GM18520 (cell line): ENCODE measurements at regions not wholly inside any gene's neighbourhood (a gene's known extent, or its start where the extent isn't known, plus 50 kb on each side); places are given as distances from the start of the nearest gene placed in this dataset.
A peak's percentile ranks its signal among the peaks of the same experiment; 100 is the strongest.

Experiments used
- ATAC-seq: cut with Tn5 transposase; IDR thresholded peaks from one replicate; pipeline ENCODE4 v1.9.1; 2021; ENCODE audit not compliant: unreplicated experiment

DNA sequence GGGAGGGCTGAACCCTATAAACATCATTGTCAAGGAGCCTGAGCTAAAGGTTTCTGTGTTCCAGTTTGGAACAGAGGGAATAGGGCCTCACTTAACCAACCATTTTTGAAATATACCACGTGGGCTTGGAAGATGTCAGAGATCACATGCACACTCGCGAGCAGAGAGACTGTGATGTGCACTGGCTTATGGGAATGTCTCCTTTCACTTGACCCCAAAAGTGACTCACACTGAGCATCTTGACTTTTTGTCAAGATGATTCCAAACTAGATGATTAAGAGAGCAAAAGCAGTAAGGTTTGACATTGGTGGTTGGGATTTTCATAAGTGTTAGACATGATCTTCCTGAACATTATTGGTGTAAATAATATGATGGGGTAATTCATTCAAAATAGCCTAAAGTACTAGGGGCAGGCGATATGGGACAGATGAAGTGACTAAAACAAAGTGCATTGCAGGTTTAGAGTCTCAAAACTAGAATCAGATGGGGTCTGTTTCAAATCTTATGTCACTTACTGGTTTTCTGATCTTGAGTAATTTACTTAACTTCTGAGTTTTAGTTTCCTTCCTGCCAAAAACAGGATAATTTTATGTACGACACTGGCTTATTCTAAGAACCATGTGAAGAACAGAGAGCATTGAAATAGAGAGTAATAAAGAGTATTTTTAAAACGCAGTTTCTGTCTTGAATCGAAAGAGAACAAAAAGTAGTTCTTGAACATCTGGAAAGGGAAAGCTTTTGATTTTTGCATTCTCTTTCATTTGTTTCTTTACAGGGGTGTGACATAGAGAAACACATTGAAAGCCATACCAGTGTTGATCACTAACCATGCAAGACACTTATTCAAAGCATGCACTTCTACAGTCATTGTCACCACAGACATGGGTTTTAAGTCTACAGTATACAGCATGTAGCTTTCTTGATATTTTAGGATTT, 383.0 kb downstream of the DIRAS2 start:
- no peak for ATAC-seq

- ATAC-seq: no peak
Observed at GRCh38 chr9:90261698-90262097, 380.9 kb downstream of the DIRAS2 start.

DNA sequence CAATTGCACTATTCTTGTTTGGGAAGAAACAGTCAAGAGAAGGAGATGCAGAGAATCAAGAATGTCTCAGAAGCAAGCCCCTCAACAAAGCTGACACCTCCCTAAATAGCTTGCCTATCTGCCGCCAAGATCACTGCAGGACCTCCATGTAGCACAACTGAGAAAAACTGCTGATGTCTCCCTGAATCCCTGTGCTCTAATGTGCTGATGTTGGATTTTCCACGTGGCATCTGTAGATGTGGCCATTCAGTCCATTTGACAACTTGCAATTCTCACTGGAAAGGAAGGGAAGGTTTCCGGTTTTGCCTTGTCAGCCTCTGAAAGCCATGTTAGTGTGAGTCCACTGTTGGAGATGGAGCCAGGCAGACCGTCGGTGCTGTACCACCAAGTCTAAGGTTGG, 374.0 kb downstream of the DIRAS2 start:
- ATAC-seq: no peak

- ATAC-seq: no peak
Observed at GRCh38 chr9:90271707-90272106, 370.9 kb downstream of the DIRAS2 start.

DNA sequence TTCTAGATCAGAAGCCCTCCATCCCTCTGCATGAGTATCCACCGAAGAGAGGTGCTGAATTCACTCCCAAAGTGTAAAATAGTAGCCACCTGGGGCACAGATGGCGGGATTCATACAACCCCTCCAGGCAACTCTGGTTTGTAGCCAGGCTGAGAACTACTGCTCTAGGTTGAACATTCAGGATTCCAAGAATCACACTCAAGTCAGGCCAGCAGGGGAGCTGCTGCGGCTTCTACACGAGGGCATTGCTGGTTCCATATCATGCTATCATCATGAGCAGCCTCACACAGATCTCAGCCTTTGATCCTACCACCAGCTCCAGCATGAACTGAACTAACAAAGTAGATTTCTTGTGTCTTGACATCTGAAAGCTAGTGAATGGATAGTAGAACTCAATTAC, 367.9 kb downstream of the DIRAS2 start:
- no peak for ATAC-seq

DNA sequence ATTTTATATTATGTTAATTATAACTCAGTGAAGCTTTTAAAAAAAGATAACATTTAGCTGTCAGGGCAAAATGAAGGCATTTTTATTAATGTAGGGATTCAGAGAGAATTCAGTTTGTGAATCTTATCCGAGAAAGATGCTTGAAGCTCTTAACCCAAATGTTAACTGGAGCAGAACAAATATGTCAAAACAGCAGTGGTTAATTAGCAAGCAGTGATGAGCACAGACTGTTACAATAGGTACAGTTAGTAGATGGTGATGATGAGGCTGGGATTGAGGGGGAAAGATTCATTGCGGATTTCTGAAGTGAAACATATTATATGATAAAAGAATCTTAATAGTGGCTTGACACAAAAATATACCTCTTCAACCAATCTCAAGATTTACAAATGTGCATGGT, 356.7 kb downstream of the DIRAS2 start:
- no peak for ATAC-seq

- ATAC-seq: peak; percentile 89
Observed at GRCh38 chr9:90287567-90288274, 354.9 kb downstream of the DIRAS2 start.

DNA sequence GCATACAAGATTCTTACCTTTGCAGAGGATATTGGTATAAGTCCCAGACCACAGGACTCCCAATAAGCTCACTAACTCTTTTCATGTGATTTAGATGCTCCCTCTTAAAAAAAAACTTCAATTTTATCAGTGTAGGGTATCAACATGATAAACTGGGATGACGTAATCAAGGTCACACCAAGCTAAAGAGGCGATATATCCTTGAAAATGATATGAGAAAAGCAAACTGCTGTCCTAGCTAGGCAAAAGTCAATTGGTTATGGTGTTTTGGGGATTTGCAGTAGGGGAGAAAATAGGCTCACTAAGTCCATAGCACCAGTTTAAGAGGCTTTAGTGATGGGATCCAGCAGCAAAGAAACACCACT, 354.4 kb downstream of the DIRAS2 start:
- ATAC-seq: no peak

DNA sequence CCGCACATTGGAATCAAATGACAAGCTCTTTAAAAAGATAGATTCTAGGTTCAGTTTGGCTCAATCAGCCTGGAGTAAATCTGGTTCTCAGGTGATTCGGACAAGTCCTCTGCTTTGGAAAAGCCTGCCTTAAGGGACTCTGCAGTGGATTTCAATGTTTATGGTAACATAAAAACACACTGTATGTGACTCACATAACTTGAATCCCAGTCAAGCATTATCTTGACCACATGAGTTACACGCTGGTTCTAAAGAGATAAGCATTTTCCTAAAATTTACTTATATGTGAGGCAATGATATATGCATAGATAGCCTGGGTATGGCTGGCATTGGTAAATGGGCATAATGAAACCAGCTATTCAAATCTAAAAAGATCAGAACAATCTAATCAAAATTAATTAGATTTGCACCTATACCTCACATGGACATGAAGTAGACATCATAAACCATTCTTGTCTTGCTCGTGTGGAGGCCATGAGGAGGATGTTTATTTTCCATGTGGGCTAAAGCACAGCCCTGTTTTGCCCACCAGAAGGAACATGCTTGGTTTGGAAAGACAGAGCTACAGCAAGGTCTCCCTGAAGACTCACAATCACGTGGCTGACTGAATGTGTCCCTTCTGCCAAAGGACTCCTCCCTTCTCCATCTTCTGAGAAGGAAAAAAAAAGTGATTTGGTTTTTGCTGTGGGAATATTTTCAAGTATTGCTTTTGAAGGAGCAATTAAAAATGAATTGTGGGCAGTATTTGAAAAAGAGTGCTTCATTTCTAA, 351.7 kb downstream of the DIRAS2 start:
- no peak for ATAC-seq

DNA sequence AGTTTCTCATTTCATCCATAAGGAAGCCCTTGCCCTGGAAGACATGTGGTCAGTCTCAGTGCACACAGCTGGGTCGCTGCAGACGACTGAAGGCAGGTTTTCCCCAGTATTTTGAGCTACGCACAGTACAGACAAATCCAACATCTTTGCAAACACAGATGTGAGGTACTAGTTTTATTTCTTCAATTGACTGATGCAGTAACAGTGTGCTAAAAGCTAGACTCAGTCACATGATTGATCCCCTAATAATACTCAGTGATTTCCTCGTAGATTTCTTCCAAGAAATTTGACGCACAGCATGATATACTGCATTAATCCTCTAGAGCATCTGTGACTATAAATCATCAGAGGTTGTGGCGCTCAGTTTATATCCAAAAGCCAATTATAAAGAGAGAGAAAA, 346.1 kb downstream of the DIRAS2 start:
- ATAC-seq: no peak

- ATAC-seq: no peak
Observed at GRCh38 chr9:90299968-90300367, 342.7 kb downstream of the DIRAS2 start.

DNA sequence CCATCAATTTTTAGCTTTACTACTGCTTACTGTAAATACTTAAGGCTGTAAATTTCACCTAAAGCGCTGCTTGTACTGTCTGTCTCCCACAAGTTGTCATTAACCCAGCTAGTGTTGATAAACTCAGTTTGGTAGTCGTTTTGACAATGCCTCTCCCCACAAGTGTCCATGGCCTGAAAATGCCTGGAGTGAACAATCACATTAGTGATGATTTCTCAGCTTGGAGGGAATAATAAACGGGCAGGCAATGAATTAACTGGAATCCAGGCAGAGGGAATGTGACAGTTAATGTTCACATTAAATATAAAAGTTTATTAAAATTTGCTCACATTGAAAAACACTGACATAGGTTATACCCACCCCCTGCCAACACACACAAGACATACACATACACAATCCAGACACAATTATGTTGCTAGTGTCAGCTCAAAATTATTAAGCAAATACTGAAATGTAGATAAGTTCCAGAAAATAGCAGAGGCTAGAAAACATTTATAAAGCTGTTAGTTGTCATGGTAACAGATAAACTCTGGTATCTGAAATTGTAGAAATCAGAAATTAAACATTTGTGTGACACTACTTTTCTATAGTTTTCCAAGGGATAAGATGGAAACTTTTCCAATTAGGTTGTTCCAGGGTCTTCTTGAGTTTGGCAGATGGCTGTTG, 341.9 kb downstream of the DIRAS2 start:
- no peak for ATAC-seq

GRCh38 chr9:90301277-90301653, 341.4 kb downstream of the DIRAS2 start:
- ATAC-seq: no peak

DNA sequence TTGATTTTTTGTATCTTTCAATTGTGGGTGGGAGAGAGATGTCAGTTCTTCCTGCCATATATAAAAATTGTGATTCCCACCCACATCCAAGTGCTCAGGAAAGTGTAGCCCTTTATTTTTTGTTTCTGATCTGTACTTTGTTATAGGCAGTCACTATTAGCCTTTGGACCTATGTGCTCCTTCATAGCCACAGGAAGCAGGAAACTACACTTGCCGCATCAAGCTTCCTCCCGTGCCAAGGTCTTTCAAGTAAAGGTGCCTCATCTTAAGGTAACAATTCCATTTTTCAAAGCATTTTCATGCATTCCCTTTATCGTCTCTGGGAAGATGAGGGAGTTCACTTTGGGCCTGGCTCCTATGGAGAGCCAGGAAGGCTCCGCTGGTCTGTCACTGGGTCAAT, 339.0 kb downstream of the DIRAS2 start:
- ATAC-seq: no peak

GRCh38 chr9:90306158-90306557, 336.5 kb downstream of the DIRAS2 start:
- ATAC-seq: no peak

GRCh38 chr9:90307167-90307833, 335.3 kb downstream of the DIRAS2 start:
- no peak for ATAC-seq

DNA sequence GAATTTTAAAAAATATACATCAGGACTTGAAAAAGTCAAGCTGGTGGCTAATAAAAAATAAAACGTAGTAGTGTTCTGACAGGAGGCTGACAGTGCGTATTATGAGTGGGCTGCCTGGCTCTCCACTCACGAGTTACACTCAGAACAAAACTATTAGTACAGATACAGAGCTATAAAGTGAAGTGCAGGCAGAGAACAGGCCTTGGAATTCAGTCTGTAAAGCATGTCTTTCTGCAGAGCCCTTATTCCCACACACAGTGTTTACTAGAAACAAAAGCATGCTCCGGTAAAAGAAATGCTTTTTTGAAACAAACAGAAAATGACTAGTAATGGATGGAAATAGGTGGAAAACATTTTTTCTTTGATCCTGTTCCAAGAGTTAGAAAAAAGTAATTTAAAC, 334.7 kb downstream of the DIRAS2 start:
- ATAC-seq: no peak

DNA sequence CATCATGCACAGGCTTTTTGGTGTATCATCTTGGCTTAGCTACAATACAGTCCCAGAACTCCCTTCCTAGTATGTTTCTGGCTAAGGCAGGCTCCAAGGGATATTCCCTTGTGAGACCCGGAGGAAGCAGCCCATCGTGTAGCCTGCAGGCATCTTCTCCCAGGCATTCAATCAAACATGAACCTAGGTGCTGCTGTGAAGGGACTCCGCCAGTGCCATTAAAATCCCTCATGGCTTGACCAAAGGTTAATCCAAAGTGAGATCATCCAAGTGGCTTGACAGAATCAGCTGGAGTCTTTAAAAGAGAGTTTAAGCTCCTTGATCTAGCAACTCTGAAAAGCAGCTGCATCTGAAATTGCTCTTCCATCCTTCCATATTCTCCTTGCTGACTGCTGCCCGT, 333.9 kb downstream of the DIRAS2 start:
- no peak for ATAC-seq

- ATAC-seq: no peak
Observed at GRCh38 chr9:90309809-90310520, 332.7 kb downstream of the DIRAS2 start.

DNA sequence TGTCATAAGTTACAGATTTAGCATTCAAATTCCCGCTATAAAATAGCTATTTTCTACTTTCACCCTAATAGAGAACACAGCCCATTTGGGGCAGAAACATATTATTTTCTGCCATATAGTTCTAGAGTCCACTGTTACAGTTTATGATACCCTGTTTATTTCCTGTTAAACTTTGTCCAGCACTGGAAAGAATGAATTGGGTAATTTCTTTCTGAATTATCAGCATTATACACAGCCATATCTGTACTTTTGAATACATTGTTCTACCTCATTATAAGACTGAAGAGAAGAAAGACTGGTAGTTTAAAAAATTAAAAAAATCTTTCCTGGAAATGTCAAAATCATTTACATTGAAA, 332.1 kb downstream of the DIRAS2 start:
- no peak for ATAC-seq
